ENCODE measurements at regions not wholly inside any gene's neighbourhood (a gene's known extent, or its start where the extent isn't known, plus 50 kb on each side); places are given as distances from the start of the nearest gene placed in this dataset.

- Histone ChIP-seq H3K36me3 (ENCODE audit: control insufficient read depth in 2 of 3, insufficient read depth in 3 of 3, low read length in 3 of 3) (no peaks in the 10 kb centered on the region), H3K4me1 (ENCODE audit: control insufficient read depth in 2 of 3, insufficient read depth in 2 of 3, low read depth in 1 of 3, low read length in 3 of 3) (no peaks in the 10 kb centered on the region), H3K27ac (ENCODE audit: low read depth in 2 of 2, low read length in 2 of 2) (no peak overlapping the region), H3K27me3 (ENCODE audit: control insufficient read depth, insufficient read depth, low read length) (no peaks in the 10 kb centered on the region), H3K9ac (ENCODE audit: low read length in 3 of 3) (no peak overlapping the region), H3K9me3 (ENCODE audit: control insufficient read depth in 2 of 3, insufficient read depth in 1 of 3, low read length in 3 of 3) (no peaks in the 10 kb centered on the region), H3K4me3 (ENCODE audit: low read length in 3 of 3) (no peak overlapping the region)
- TF ChIP-seq CTCF (IDR thresholded peaks at IDR 0.05; ENCODE audit: borderline replicate concordance, extremely low read depth, insufficient read depth): no peak
- FAIRE-seq (no peak), DNase-seq (peak in 1 of 5 donors; percentile 61)
- intact Hi-C loops (cut with DNase I): no loop called here
Observed at GRCh38 chr6:33877982-33878535, 74.3 kb upstream of the MLN start.

GRCh38 chr6:33875696-33876095 is 71.9 kb upstream of the MLN start:
- no peak for FAIRE-seq

GRCh38 chr6:33875141-33875581 is 71.4 kb upstream of the MLN start:
- no peaks in the 10 kb centered on the region for H3K27me3 ChIP-seq (ENCODE audit: control insufficient read depth, insufficient read depth, low read length)
- no peak overlapping the region for H3K9ac ChIP-seq (ENCODE audit: low read length in 3 of 3)
- no peak for TF ChIP-seq CTCF (IDR thresholded peaks at IDR 0.05; ENCODE audit: borderline replicate concordance, extremely low read depth, insufficient read depth)
- no peaks in the 10 kb centered on the region for H3K9me3 ChIP-seq (ENCODE audit: control insufficient read depth in 2 of 3, insufficient read depth in 1 of 3, low read length in 3 of 3)
- no peak overlapping the region for H3K27ac ChIP-seq (ENCODE audit: low read depth in 2 of 2, low read length in 2 of 2)
- DNase-seq: peak in 1 of 5 donors; percentile 60
- no peak overlapping the region for H3K4me3 ChIP-seq (ENCODE audit: low read length in 3 of 3)
- H3K36me3 ChIP-seq (ENCODE audit: control insufficient read depth in 2 of 3, insufficient read depth in 3 of 3, low read length in 3 of 3): no peaks in the 10 kb centered on the region
- FAIRE-seq: no peak
- intact Hi-C loops (cut with DNase I): no loop called here
- no peaks in the 10 kb centered on the region for H3K4me1 ChIP-seq (ENCODE audit: control insufficient read depth in 2 of 3, insufficient read depth in 2 of 3, low read depth in 1 of 3, low read length in 3 of 3)

More at GRCh38 chr6:33875696-33876095, 71.9 kb upstream of the MLN start:
- no peaks in the 10 kb centered on the region for H3K36me3 ChIP-seq (ENCODE audit: control insufficient read depth in 2 of 3, insufficient read depth in 3 of 3, low read length in 3 of 3)
- DNase-seq: no peak
- H3K4me1 ChIP-seq (ENCODE audit: control insufficient read depth in 2 of 3, insufficient read depth in 2 of 3, low read depth in 1 of 3, low read length in 3 of 3): no peaks in the 10 kb centered on the region
- no peaks in the 10 kb centered on the region for H3K9me3 ChIP-seq (ENCODE audit: control insufficient read depth in 2 of 3, insufficient read depth in 1 of 3, low read length in 3 of 3)
- intact Hi-C loops (cut with DNase I): no loop called here
- H3K4me3 ChIP-seq (ENCODE audit: low read length in 3 of 3): no peak overlapping the region
- H3K9ac ChIP-seq (ENCODE audit: low read length in 3 of 3): no peak overlapping the region
- no peaks in the 10 kb centered on the region for H3K27me3 ChIP-seq (ENCODE audit: control insufficient read depth, insufficient read depth, low read length)
- no peak for TF ChIP-seq CTCF (IDR thresholded peaks at IDR 0.05; ENCODE audit: borderline replicate concordance, extremely low read depth, insufficient read depth)
- no peak overlapping the region for H3K27ac ChIP-seq (ENCODE audit: low read depth in 2 of 2, low read length in 2 of 2)

Measured in kidney (tissue), 13 donors.